ENCODE measurements at regions not wholly inside any gene's neighbourhood (a gene's known extent, or its start where the extent isn't known, plus 50 kb on each side); places are given as distances from the start of the nearest gene placed in this dataset.

GRCh38 chr20:24291014-24291413 is 178.4 kb upstream of the SYNDIG1 start:
- 72 to 83% methylated on average over 3 of the region's 3 CpGs for WGBS, 2 donors
- Histone ChIP-seq H3K9me3 (no peaks in the 10 kb centered on the region), H3K4me1 (no peaks in the 10 kb centered on the region), H3K27ac (no peak overlapping the region), H3K4me3 (no peak overlapping the region), H3K27me3 (no peaks in the 10 kb centered on the region), H3K36me3 (no peaks in the 10 kb centered on the region)
- TF ChIP-seq POLR2A (IDR thresholded peaks at IDR 0.05): no peak
- TF ChIP-seq, protein P1, sequence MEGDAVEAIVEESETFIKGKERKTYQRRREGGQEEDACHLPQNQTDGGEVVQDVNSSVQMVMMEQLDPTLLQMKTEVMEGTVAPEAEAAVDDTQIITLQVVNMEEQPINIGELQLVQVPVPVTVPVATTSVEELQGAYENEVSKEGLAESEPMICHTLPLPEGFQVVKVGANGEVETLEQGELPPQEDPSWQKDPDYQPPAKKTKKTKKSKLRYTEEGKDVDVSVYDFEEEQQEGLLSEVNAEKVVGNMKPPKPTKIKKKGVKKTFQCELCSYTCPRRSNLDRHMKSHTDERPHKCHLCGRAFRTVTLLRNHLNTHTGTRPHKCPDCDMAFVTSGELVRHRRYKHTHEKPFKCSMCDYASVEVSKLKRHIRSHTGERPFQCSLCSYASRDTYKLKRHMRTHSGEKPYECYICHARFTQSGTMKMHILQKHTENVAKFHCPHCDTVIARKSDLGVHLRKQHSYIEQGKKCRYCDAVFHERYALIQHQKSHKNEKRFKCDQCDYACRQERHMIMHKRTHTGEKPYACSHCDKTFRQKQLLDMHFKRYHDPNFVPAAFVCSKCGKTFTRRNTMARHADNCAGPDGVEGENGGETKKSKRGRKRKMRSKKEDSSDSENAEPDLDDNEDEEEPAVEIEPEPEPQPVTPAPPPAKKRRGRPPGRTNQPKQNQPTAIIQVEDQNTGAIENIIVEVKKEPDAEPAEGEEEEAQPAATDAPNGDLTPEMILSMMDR (IDR thresholded peaks at IDR 0.05): no peak
- TF ChIP-seq EP300 (IDR thresholded peaks at IDR 0.05): no peak
- DNase-seq (ENCODE audit: low spot score in 2 of 2): no peak

DNA sequence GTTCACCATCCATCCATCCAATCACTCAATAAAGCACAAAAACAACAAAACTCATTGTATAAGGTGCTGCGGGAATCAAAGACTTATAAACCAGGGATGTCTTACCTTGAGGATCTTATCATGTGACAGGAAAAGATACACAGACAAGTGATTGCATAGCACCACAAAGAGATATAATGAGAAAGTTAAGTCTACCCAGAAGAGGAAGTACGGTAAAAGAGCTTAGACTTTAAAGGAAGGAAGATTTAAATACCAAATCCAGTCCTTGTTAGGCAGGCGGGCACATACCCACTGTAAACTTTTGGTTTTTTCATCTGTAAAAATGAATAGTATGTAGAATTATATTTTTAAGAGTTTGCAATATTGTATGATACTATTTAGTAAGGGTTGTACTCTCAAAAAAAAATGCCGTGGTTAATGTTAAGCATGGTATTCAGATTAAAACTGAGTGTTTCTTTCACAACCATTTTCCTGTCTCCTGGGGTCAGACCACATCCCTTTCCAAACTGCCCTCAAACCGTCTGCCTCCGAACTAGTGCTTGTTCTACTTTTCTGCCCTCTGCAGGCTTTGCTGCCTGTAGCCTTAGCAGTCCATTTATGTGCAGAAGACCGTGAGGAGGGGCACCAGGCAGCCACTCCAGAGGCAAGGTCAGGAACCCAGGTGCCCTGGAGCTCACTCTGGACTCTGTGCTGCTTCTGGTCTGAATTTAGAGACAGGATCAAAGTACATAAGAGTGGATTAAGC is 179.5 kb upstream of the SYNDIG1 start:
- no peak for DNase-seq (ENCODE audit: low spot score in 2 of 2)
- Histone ChIP-seq H3K36me3 (no peaks in the 10 kb centered on the region), H3K4me3 (no peak overlapping the region), H3K27me3 (no peaks in the 10 kb centered on the region), H3K4me1 (no peaks in the 10 kb centered on the region), H3K9me3 (no peaks in the 10 kb centered on the region), H3K27ac (no peak overlapping the region)
- TF ChIP-seq POLR2A (IDR thresholded peaks at IDR 0.05) (no peak), EP300 (IDR thresholded peaks at IDR 0.05) (no peak)
- TF ChIP-seq, protein P1 (IDR thresholded peaks at IDR 0.05): no peak
- WGBS, 2 donors: 45 to 50% methylated on average over 7 of the region's 7 CpGs

DNA sequence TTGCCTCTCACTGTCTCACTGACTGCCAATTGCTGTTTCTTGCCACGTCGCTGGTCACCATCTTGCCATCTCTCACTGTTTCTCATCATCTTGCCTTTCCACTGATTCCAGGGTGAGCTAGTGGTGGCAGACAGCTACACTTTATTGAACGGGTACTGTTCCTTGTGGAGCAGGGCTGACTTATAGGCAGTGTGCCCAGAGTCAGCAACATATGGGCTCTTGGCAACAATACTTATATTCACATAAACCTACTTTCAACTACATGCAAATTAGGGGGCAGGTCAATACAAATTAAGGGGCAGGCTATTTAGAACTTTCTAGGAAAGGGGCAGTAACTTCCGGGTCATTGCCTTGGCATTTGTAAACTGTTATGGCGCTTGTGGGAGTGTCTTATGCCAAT is 186.2 kb upstream of the SYNDIG1 start:
- H3K4me3 ChIP-seq: no peak overlapping the region
- WGBS, 2 donors: 76 to 81% methylated on average over 5 of the region's 5 CpGs
- H3K27me3 ChIP-seq: no peaks in the 10 kb centered on the region
- H3K4me1 ChIP-seq: no peaks in the 10 kb centered on the region
- no peak overlapping the region for H3K27ac ChIP-seq
- no peak for DNase-seq (ENCODE audit: low spot score in 2 of 2)
- no peak for TF ChIP-seq EP300 (IDR thresholded peaks at IDR 0.05)
- TF ChIP-seq, protein P1 (IDR thresholded peaks at IDR 0.05): no peak
- no peak for TF ChIP-seq POLR2A (IDR thresholded peaks at IDR 0.05)
- H3K36me3 ChIP-seq: no peaks in the 10 kb centered on the region
- H3K9me3 ChIP-seq: peaks cover 0 to 8% (median 0%) of the 10 kb centered on the region in 4 donors

DNA sequence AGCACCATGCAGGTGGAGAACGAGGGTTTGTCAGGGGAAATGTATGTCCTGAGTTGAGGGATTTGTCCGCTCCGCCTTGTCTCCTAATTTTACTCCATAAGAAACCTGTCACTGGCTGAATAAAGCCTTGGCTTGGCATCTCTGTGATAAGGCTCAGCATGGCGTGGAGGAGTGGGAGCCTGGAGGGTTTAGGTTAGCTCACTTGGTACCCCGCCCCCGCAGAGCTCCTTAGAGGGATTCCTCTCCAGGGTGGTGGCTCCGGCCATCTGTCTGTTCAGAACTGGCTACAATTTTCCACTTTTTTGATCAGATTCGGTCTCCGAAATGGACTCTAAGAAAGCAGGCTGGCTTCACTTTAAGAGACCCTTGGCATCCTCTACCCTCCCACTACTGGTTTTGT is 192.2 kb upstream of the SYNDIG1 start:
- H3K27ac ChIP-seq: no peak overlapping the region
- no peak overlapping the region for H3K4me3 ChIP-seq
- TF ChIP-seq, protein P1 (IDR thresholded peaks at IDR 0.05): no peak
- TF ChIP-seq EP300 (IDR thresholded peaks at IDR 0.05): no peak
- TF ChIP-seq POLR2A (IDR thresholded peaks at IDR 0.05): no peak
- peaks cover 0 to 14% (median 0%) of the 10 kb centered on the region in 4 donors for H3K9me3 ChIP-seq
- 88 to 90% methylated on average over 9 of the region's 9 CpGs for WGBS, 2 donors
- no peak for DNase-seq (ENCODE audit: low spot score in 2 of 2)
- H3K36me3 ChIP-seq: no peaks in the 10 kb centered on the region
- H3K27me3 ChIP-seq: no peaks in the 10 kb centered on the region
- H3K4me1 ChIP-seq: no peaks in the 10 kb centered on the region

GRCh38 chr20:24275946-24276705 is 193.3 kb upstream of the SYNDIG1 start:
- H3K4me3 ChIP-seq: no peak overlapping the region
- H3K4me1 ChIP-seq: no peaks in the 10 kb centered on the region
- H3K9me3 ChIP-seq: peaks cover 0 to 15% (median 0%) of the 10 kb centered on the region in 4 donors
- H3K36me3 ChIP-seq: no peaks in the 10 kb centered on the region
- DNase-seq (ENCODE audit: low spot score in 2 of 2): no peak
- no peak for TF ChIP-seq EP300 (IDR thresholded peaks at IDR 0.05)
- TF ChIP-seq, protein P1 (IDR thresholded peaks at IDR 0.05): no peak
- TF ChIP-seq POLR2A (IDR thresholded peaks at IDR 0.05): no peak
- no peak overlapping the region for H3K27ac ChIP-seq
- WGBS, 2 donors: 53 to 55% methylated on average over 3 of the region's 3 CpGs
- no peaks in the 10 kb centered on the region for H3K27me3 ChIP-seq

All from tibial nerve (tissue), 4 donors.